HG03354 (cell line): ENCODE measurements at regions not wholly inside any gene's neighbourhood (a gene's known extent, or its start where the extent isn't known, plus 50 kb on each side); places are given as distances from the start of the nearest gene placed in this dataset.

Experiments used
- ATAC-seq: cut with Tn5 transposase; IDR thresholded peaks from one replicate; pipeline ENCODE4 v1.9.1; 2021; ENCODE audit warnings: mild to moderate bottlenecking; ENCODE audit not compliant: unreplicated experiment, poor library complexity, severe bottlenecking

DNA sequence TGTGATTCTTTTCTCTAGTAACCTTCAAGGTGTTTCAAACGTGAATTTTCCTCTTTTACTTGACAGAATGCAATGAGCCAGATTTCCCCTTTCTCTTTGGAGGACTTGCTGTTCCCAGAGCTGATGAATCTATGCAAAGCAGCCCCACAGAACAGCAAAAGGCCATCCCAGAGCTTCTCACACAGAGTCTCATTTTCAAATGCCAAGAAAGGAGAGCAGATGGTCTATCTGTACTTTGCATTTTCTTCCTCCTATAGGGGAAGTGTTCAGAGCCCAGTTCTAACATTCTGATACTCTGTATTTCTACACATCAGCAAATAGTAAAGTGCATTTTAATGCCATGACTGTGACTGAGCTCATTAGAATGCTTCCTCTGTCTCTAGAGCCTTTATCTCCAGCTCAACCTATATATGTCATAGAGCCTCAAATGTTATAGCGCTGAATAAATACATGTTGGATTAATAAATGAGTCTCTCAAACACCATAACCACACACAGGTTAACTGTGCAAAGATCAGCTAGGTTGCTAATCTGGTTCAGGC, 81.8 kb upstream of the EYA4 start:
- no peak for ATAC-seq

DNA sequence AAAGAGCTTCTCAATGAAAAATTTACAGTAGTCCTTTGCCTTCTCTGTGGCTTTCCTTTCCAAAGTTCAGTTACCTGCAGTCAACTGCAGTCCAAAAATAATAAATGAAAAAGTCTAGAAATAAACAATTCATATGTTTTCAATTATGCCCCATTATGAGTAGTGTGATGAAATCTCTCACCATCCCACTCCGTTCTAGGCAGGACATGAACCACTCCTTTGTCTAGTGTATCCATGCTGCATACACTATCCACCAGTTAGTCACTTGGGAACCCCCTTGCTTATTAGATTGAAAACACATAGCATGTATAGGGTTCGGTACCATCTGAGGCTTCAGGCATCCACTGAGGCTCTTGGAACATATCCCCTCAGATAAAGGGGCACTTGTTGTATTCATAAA, 80.6 kb upstream of the EYA4 start:
- no peak for ATAC-seq

- ATAC-seq = no peak
These were observed 75.9 kb upstream of the EYA4 start for GRCh38 chr6:133165235-133165634.

DNA sequence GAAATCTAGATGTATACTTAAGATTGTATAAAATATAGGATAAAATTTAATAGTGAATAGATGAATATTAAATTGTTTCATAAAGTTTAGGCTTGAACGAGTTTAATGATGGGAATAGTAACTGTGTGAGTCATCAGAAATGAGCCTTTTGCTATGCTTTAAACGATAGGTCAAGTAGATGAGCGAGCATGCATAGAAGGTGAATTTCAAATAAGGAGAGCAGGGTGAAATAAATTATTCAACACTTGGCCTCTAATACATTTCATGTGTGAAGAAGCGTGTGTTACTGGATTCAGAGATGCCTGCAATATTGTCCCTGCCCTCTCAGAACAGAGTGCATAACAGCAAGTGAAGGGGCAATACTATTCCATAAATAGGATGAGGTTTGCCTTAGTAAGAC, 74.4 kb upstream of the EYA4 start:
- no peak for ATAC-seq

DNA sequence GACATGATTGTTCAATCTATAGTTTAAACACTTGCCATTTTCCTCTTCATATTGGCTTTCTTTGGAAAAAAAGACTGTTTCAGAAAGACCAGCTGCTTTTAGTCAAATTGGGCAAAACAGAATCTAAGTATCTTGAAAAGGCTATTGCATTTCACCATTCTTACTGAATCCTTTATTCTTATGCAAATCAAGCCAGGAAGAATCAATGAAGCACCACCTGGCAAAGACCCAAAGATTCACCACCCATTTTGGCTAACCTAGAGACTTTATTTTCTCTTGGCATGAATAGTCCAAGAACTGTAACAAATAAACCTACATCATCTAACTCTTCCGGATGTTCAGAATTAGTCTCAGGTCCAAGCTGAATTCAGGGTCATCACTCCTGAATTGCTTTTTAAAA, 71.3 kb upstream of the EYA4 start:
- ATAC-seq = no peak

DNA sequence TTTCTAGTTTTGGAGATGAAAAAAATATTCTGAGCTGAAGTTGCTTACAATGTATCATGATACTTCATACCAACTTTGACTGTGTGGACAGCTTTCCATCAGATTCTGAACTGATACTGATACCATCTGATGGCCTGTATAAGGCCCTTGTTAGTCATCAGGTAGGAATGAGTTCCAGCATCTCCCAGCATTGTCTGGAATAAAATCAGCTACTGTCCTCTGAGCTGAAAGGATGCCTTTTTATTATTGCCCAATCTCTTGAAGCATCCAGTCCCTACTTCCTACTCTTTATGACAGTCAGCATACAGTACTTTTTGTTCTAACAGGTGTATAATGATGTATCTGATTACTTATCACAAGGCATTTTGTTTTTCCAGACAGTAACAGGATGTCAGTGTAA, 70.6 kb upstream of the EYA4 start:
- ATAC-seq = no peak

- ATAC-seq = no peak
These were observed 69.1 kb upstream of the EYA4 start for GRCh38 chr6:133171989-133172604.

- ATAC-seq = no peak
These were observed 67.9 kb upstream of the EYA4 start for GRCh38 chr6:133173276-133173675.

DNA sequence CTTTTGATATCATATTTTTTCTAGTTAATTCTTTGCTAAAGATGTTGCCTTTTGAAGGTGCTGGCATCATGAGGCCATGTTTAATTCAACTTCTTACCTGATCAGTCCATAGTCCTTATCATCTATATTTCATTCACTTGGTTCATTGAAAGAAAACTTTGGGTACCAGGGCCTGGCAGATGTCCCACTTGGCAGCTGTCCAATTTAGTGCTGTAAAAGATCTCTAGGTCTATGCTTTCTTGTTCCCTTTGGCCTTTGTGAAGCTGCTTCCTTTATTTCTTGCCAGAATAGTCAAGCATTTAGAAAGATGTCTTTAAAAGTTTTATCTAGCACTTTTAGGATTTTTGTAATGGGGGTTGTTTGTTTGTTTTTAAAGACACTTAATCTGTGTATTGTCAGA, 61.7 kb upstream of the EYA4 start:
- ATAC-seq = no peak

- ATAC-seq = no peak
These were observed 57.5 kb upstream of the EYA4 start for GRCh38 chr6:133183691-133184090.

- no peak for ATAC-seq
These were observed 56.3 kb upstream of the EYA4 start for GRCh38 chr6:133184798-133185372.

DNA sequence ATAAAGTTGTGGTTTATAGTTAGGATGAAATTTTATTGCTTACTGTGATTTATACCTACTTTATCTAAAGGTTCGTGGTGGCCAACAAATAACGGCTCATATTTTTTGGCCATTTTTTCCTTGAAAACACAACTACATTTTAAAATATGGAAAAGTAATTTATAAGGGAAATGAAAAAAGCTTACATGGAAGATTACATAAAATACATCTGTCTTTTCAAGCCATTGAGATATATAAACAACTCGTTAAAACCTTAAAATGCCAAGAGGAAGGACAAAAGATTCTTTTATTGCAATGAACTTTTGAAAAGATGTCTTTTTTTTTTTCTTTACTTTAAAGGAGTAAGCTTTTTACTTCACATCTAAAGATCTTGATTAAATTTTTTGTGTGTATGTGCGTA, 55.4 kb upstream of the EYA4 start:
- no peak for ATAC-seq

DNA sequence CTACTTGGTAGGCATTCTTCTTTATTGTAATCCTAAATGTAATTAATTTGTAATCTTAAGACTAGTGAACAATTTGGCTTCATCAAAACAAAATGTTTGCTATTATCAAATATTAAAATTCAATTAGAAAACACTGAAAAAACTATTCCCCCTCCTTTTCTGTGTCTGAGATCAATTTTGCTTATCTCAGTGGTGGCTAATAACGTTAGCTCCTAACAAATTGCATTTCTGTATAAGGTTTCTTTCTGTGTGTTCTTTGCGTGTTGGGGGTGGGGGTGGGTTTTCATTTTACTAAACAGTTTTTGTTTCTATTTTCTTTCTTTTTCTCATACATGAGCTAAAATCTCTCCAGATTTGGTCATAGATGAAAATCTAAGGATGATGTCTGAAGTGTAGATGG, 54.0 kb upstream of the EYA4 start:
- ATAC-seq = no peak

- no peak for ATAC-seq
These were observed 53.3 kb upstream of the EYA4 start for GRCh38 chr6:133187657-133188453.

- ATAC-seq = no peak
These were observed 50.2 kb upstream of the EYA4 start for GRCh38 chr6:133190912-133191311.

DNA sequence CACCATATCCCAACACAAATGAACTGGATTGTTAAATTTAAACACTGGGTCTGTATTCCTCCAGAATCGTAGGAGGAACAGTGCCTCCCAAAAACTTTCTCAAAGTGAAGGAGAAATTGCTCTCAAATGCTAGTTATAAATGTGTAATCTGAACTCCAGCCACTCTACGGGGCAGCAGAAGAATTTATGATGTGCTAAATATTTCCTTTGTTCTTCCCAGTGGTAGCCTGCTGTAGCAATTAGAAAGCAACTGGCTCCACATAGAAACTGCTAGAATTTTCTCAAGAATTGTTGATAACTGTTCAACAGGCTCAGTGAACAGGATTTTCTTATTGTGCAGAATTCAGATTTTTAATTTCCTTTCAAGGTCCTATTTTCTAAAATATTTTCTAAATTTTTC, 49.8 kb upstream of the EYA4 start:
- ATAC-seq = no peak
